ENCODE measurements at regions not wholly inside any gene's neighbourhood (a gene's known extent, or its start where the extent isn't known, plus 50 kb on each side); places are given as distances from the start of the nearest gene placed in this dataset.

GRCh38 chr6:108738684-108739416 lies 109.4 kb upstream of the ARMC2 start:
- intact Hi-C loops (cut with micrococcal nuclease) = no loop called here
- Mint-ChIP-seq H3K9me3 (no peaks in the 10 kb centered on the region), H3K4me3 (no peak overlapping the region), H3K27ac (no peak overlapping the region), H3K36me3 (ENCODE audit: low read depth) (no peaks in the 10 kb centered on the region), H3K27me3 (peaks cover 24% of the 10 kb centered on the region), H3K4me1 (peaks cover 2% of the 10 kb centered on the region)
- no peak for TF ChIP-seq CTCF (IDR thresholded peaks at IDR 0.05)
- ATAC-seq (ENCODE audit: low read depth) (no peak), DNase-seq (no peak)
- ChIA-PET POLR2A (no interaction called here), CTCF (interaction anchor here (0.6 kb wide), 1 partner anchor 163 kb away, joined by 3 read pairs; no protein-coding TSS in a partner anchor)

- intact Hi-C loops (cut with micrococcal nuclease) = no loop called here
- no peaks in the 10 kb centered on the region for H3K36me3 Mint-ChIP-seq (ENCODE audit: low read depth)
- no peak for TF ChIP-seq CTCF (IDR thresholded peaks at IDR 0.05)
- H3K9me3 Mint-ChIP-seq = no peaks in the 10 kb centered on the region
- ChIA-PET POLR2A (no interaction called here), CTCF (no interaction called here)
- DNase-seq (no peak), ATAC-seq (ENCODE audit: low read depth) (no peak)
- H3K27ac Mint-ChIP-seq = no peak overlapping the region
- no peak overlapping the region for H3K4me3 Mint-ChIP-seq
- peaks cover 26% of the 10 kb centered on the region for H3K27me3 Mint-ChIP-seq
- H3K4me1 Mint-ChIP-seq = peaks cover 2% of the 10 kb centered on the region
These were observed 108.5 kb upstream of the ARMC2 start for GRCh38 chr6:108739496-108740330.

GRCh38 chr6:108741331-108741989 lies 106.8 kb upstream of the ARMC2 start:
- no peaks in the 10 kb centered on the region for H3K36me3 Mint-ChIP-seq (ENCODE audit: low read depth)
- no peak overlapping the region for H3K4me3 Mint-ChIP-seq
- H3K27ac Mint-ChIP-seq = no peak overlapping the region
- ChIA-PET CTCF (no interaction called here), POLR2A (no interaction called here)
- H3K4me1 Mint-ChIP-seq = no peaks in the 10 kb centered on the region
- H3K9me3 Mint-ChIP-seq = no peaks in the 10 kb centered on the region
- DNase-seq = no peak
- no peak for TF ChIP-seq CTCF (IDR thresholded peaks at IDR 0.05)
- intact Hi-C loops (cut with micrococcal nuclease) = no loop called here
- no peak for ATAC-seq (ENCODE audit: low read depth)
- H3K27me3 Mint-ChIP-seq = peaks cover 31% of the 10 kb centered on the region

GRCh38 chr6:108742041-108742440 lies 106.2 kb upstream of the ARMC2 start:
- no peak overlapping the region for H3K27ac Mint-ChIP-seq
- H3K4me3 Mint-ChIP-seq = no peak overlapping the region
- TF ChIP-seq CTCF (IDR thresholded peaks at IDR 0.05) = no peak
- H3K4me1 Mint-ChIP-seq = no peaks in the 10 kb centered on the region
- no peak for ATAC-seq (ENCODE audit: low read depth)
- DNase-seq = no peak
- H3K27me3 Mint-ChIP-seq = peaks cover 34% of the 10 kb centered on the region
- POLR2A ChIA-PET = no interaction called here
- intact Hi-C loops (cut with micrococcal nuclease) = no loop called here
- no peaks in the 10 kb centered on the region for H3K9me3 Mint-ChIP-seq
- CTCF ChIA-PET = no interaction called here
- H3K36me3 Mint-ChIP-seq (ENCODE audit: low read depth) = no peaks in the 10 kb centered on the region
